HL-60 (cell line): ENCODE measurements at regions not wholly inside any gene's neighbourhood (a gene's known extent, or its start where the extent isn't known, plus 50 kb on each side); places are given as distances from the start of the nearest gene placed in this dataset.

Experiments
- POLR2AphosphoS5 ChIP-seq: IDR thresholded peaks from 2 replicates; pipeline ENCODE4 v1.6.1; 2012; ENCODE audit warnings: low read depth
- TF ChIP-seq, protein P1 (sequence below): IDR thresholded peaks from one replicate; pipeline ENCODE4 v1.5.1; 2011; ENCODE audit warnings: low read length, control low read depth, inconsistent platforms; ENCODE audit not compliant: insufficient read depth
- TF ChIP-seq, protein P2 (sequence below): IDR thresholded peaks from 2 replicates; pipeline ENCODE4 v1.6.1; 2012; ENCODE audit warnings: low read depth; ENCODE audit not compliant: insufficient replicate concordance

DNA sequence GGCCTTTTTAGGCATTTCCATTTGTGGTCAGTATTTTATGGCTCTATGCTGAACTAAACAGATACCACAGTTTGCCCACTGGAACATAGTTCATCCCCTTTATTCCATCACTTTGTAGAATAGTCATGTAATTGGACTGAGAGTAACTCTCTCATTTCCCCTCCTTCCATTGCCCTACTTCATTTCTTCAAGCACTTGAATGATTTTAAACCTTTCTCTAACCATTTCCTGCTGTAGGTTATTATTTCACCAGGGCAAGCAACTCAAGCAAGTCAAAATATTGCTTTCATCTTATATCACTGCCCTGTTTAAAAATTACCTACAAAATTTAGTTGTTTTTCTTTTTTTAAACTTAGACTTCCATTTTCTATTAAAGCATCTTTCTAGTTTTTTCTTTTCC, 177.0 kb downstream of the RAP2B start:
- TF ChIP-seq, protein P1, sequence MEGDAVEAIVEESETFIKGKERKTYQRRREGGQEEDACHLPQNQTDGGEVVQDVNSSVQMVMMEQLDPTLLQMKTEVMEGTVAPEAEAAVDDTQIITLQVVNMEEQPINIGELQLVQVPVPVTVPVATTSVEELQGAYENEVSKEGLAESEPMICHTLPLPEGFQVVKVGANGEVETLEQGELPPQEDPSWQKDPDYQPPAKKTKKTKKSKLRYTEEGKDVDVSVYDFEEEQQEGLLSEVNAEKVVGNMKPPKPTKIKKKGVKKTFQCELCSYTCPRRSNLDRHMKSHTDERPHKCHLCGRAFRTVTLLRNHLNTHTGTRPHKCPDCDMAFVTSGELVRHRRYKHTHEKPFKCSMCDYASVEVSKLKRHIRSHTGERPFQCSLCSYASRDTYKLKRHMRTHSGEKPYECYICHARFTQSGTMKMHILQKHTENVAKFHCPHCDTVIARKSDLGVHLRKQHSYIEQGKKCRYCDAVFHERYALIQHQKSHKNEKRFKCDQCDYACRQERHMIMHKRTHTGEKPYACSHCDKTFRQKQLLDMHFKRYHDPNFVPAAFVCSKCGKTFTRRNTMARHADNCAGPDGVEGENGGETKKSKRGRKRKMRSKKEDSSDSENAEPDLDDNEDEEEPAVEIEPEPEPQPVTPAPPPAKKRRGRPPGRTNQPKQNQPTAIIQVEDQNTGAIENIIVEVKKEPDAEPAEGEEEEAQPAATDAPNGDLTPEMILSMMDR: no peak
- TF ChIP-seq POLR2AphosphoS5: no peak
- TF ChIP-seq, protein P2, sequence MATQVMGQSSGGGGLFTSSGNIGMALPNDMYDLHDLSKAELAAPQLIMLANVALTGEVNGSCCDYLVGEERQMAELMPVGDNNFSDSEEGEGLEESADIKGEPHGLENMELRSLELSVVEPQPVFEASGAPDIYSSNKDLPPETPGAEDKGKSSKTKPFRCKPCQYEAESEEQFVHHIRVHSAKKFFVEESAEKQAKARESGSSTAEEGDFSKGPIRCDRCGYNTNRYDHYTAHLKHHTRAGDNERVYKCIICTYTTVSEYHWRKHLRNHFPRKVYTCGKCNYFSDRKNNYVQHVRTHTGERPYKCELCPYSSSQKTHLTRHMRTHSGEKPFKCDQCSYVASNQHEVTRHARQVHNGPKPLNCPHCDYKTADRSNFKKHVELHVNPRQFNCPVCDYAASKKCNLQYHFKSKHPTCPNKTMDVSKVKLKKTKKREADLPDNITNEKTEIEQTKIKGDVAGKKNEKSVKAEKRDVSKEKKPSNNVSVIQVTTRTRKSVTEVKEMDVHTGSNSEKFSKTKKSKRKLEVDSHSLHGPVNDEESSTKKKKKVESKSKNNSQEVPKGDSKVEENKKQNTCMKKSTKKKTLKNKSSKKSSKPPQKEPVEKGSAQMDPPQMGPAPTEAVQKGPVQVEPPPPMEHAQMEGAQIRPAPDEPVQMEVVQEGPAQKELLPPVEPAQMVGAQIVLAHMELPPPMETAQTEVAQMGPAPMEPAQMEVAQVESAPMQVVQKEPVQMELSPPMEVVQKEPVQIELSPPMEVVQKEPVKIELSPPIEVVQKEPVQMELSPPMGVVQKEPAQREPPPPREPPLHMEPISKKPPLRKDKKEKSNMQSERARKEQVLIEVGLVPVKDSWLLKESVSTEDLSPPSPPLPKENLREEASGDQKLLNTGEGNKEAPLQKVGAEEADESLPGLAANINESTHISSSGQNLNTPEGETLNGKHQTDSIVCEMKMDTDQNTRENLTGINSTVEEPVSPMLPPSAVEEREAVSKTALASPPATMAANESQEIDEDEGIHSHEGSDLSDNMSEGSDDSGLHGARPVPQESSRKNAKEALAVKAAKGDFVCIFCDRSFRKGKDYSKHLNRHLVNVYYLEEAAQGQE: no peak
